HCT116 (cell line): ENCODE measurements at regions not wholly inside any gene's neighbourhood (a gene's known extent, or its start where the extent isn't known, plus 50 kb on each side); places are given as distances from the start of the nearest gene placed in this dataset.

Source experiments
- ATAC-seq: fragments of 200-7000 bp; cut with Tn5 transposase; 2 replicates; pipeline ENCODE4 v1.9.1; 2020; ENCODE audit warnings: mild to moderate bottlenecking, moderate library complexity
- BruUV-seq: library from RNA; stranded (reverse); fragments of 400-500 nt; replicated peaks from 2 replicates; lab custom pipeline; 2021; lab: Mats Ljungman, UMichigan
- CTCF ChIA-PET: fragments of 300-600 bp; sonication (Branson Sonifier 250); formaldehyde crosslinking; loops from one replicate; lab custom pipeline; 2021; ENCODE audit warnings: antibody characterized with exemption; lab: Charles Lee
- POLR2A ChIA-PET: fragments of 300-600, 350-600 bp; sonication (Branson Sonifier 250); formaldehyde crosslinking; loops from one replicate; lab custom pipeline; 2021; ENCODE audit warnings: antibody characterized with exemption; lab: Charles Lee
- RAD21 ChIA-PET, 2 experiments: fragments of 300-600 bp; sonication (Branson Sonifier 250); formaldehyde crosslinking; loops; one replicate each; lab custom pipeline; 2023; ENCODE audit warnings: low total read pairs in 2 of 2; ENCODE audit not compliant: uncharacterized antibody in 2 of 2, unreplicated experiment in 2 of 2, low non-redundant PET in 1 of 2; lab: Charles Lee
- DNase-seq: peaks from one replicate; pipeline ENCODE4 v3.0.0-alpha.2; 2010; ENCODE audit warnings: low read depth, low spot score
- H2AFZ ChIP-seq: fragments of 200-600 bp; shearing (Covaris generic), sonication (generic); 2 replicates; pipeline ENCODE4 v1.6.1; 2017; ENCODE audit warnings: low read depth, mixed run types, mixed read lengths, antibody characterized with exemption, low read length; ENCODE audit not compliant: poor library complexity, severe bottlenecking
- H3K27ac ChIP-seq: 2 replicates; pipeline ENCODE4 v1.5.1; 2012; ENCODE audit warnings: low read depth, low read length
- H3K27me3 ChIP-seq: fragments of 200-600 bp; sonication (generic); 2 replicates; pipeline ENCODE4 v1.6.1; 2016; ENCODE audit warnings: mixed run types, low read length, mixed read lengths; ENCODE audit not compliant: insufficient read depth
- H3K36me3 ChIP-seq, 2 experiments: fragments of 200-500 bp in 1 of 2; fragments of 200-600 bp in 1 of 2; sonication (Bioruptor generic) in 1 of 2; sonication (generic) in 1 of 2; 2 replicates each; pipeline versions ENCODE4 v1.5.1 to v1.6.1; 2014 to 2016; ENCODE audit warnings: low read length in 2 of 2, inconsistent platforms in 1 of 2, mixed read lengths in 1 of 2, mixed run types in 1 of 2; ENCODE audit not compliant: insufficient read depth in 2 of 2, control insufficient read depth in 1 of 2
- H3K4me1 ChIP-seq, 2 experiments: fragments of 200-600 bp in 1 of 2; sonication (generic) in 1 of 2; 2 replicates each; pipeline versions ENCODE4 v1.5.1 to v1.6.1; 2012 to 2017; ENCODE audit warnings: low read length in 2 of 2, inconsistent platforms in 1 of 2, mild to moderate bottlenecking in 1 of 2, mixed read lengths in 1 of 2, mixed run types in 1 of 2, moderate library complexity in 1 of 2; ENCODE audit not compliant: insufficient read depth in 2 of 2, control insufficient read depth in 1 of 2
- H3K4me2 ChIP-seq: fragments of 200-600 bp; sonication (generic); 2 replicates; pipeline ENCODE4 v1.6.1; 2017; ENCODE audit warnings: mixed run types, low read length, mixed read lengths
- H3K4me3 ChIP-seq, 2 experiments: fragments of 200-600 bp in 1 of 2; sonication (generic) in 1 of 2; replicated peaks in 1 of 2; 2 replicates each; pipeline ENCODE4 v1.5.1; 2011 to 2016; ENCODE audit warnings: low read length in 2 of 2, control low read depth in 1 of 2, low read depth in 1 of 2, mild to moderate bottlenecking in 1 of 2, mixed read lengths in 1 of 2, mixed run types in 1 of 2
- H3K79me2 ChIP-seq: fragments of 200-600 bp; sonication (generic); 2 replicates; pipeline ENCODE4 v1.6.1; 2017; ENCODE audit warnings: mild to moderate bottlenecking, mixed run types, low read length, moderate library complexity, mixed read lengths; ENCODE audit not compliant: insufficient read depth
- H3K9ac ChIP-seq: fragments of 200-600 bp; sonication (generic); 2 replicates; pipeline ENCODE4 v1.6.1; 2016; ENCODE audit warnings: low read length, mixed read lengths
- H3K9me2 ChIP-seq: fragments of 200-600 bp; sonication (generic), shearing (Covaris generic); 2 replicates; pipeline ENCODE4 v1.6.1; 2017; ENCODE audit warnings: mixed run types, mild to moderate bottlenecking, moderate library complexity; ENCODE audit not compliant: insufficient read depth
- H3K9me3 ChIP-seq, 2 experiments: fragments of 200-500 bp in 1 of 2; fragments of 200-600 bp in 1 of 2; sonication (Bioruptor generic) in 1 of 2; sonication (generic) in 1 of 2; 2 replicates each; pipeline ENCODE4 v1.6.1; 2014 to 2017; ENCODE audit warnings: low read length in 2 of 2, mixed read lengths in 2 of 2, inconsistent platforms in 1 of 2, low read depth in 1 of 2, mild to moderate bottlenecking in 1 of 2, mixed run types in 1 of 2, moderate library complexity in 1 of 2; ENCODE audit not compliant: control insufficient read depth in 1 of 2, insufficient read depth in 1 of 2
- H4K20me1 ChIP-seq: fragments of 200-600 bp; sonication (generic), shearing (Covaris generic); 2 replicates; pipeline ENCODE4 v1.6.1; 2017; ENCODE audit warnings: mixed run types, mild to moderate bottlenecking, moderate library complexity; ENCODE audit not compliant: insufficient read depth
- CEBPB ChIP-seq: IDR thresholded peaks from 2 replicates; pipeline ENCODE4 v1.6.1; 2012; ENCODE audit warnings: low read depth
- EGR1 ChIP-seq: IDR thresholded peaks from 2 replicates; pipeline ENCODE4 v1.6.1; 2012; ENCODE audit warnings: low read depth
- ELF1 ChIP-seq: IDR thresholded peaks from 2 replicates; pipeline ENCODE4 v1.6.1; 2012; ENCODE audit warnings: low read depth, borderline replicate concordance
- JUND ChIP-seq: IDR thresholded peaks from 2 replicates; pipeline ENCODE4 v1.6.1; 2012
- POLR2AphosphoS5 ChIP-seq: IDR thresholded peaks from 2 replicates; pipeline ENCODE4 v1.6.1; 2011; ENCODE audit warnings: mild to moderate bottlenecking, low read depth, low read length, moderate library complexity
- RAD21 ChIP-seq: IDR thresholded peaks from 2 replicates; pipeline ENCODE4 v1.6.1; 2012; ENCODE audit warnings: low read depth, mild to moderate bottlenecking
- ZFX ChIP-seq: fragments of 450-650 bp; IDR thresholded peaks from 2 replicates; pipeline ENCODE4 v1.6.1; 2017
- intact Hi-C: fragments of 100-400 bp; cut with micrococcal nuclease; formaldehyde crosslinking; loops from 2 replicates; pipeline ENCODE4 v1.10.0; 2022
- TF ChIP-seq, protein P1 (sequence below): IDR thresholded peaks from 2 replicates; pipeline ENCODE4 v1.6.1; 2012; ENCODE audit warnings: low read depth
- TF ChIP-seq, protein P2 (sequence below): IDR thresholded peaks from 2 replicates; pipeline ENCODE4 v1.6.1; 2011; ENCODE audit warnings: mild to moderate bottlenecking, low read length, moderate library complexity; ENCODE audit not compliant: insufficient replicate concordance; ENCODE audit errors: extremely low read depth
- TF ChIP-seq, protein P3 (sequence below): IDR thresholded peaks from 2 replicates; pipeline ENCODE4 v1.6.1; 2012
- TF ChIP-seq, protein P4 (sequence below), 3 experiments: fragments of 200-600 bp in 1 of 3; sonication (generic) in 1 of 3; IDR thresholded peaks in 2 of 3; conservative IDR thresholded peaks in 1 of 3; 2 replicates each; pipeline ENCODE4 v1.5.1; 2012 to 2017; ENCODE audit warnings: low read depth in 2 of 3, low read length in 2 of 3, antibody characterized with exemption in 1 of 3, borderline replicate concordance in 1 of 3, control low read depth in 1 of 3, mild to moderate bottlenecking in 1 of 3, mixed read lengths in 1 of 3, mixed run types in 1 of 3, moderate library complexity in 1 of 3; ENCODE audit not compliant: insufficient read depth in 1 of 3
- TF ChIP-seq, protein P5 (sequence below): IDR thresholded peaks from 2 replicates; pipeline ENCODE4 v1.6.1; 2012

DNA sequence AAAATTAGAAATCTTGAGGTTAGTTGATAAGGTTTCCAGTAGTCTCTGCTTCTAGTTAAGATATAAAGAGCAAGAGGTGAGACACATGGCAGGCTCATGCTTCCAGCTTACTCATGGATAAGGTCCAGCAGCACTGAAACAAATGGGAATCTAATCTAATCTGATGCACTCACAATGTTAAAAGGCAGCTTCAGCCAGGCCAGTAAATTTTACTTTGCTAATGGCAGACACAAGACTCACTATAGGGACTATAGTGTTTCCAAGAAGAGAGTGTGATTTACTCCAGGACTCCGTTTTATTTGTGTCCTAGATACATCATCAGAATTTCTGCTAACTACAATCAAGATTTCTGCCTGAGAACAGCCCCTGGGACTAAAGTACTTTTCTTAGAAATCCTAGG is 324.8 kb downstream of the SMOC2 start (continued):
- TF ChIP-seq, protein P1, sequence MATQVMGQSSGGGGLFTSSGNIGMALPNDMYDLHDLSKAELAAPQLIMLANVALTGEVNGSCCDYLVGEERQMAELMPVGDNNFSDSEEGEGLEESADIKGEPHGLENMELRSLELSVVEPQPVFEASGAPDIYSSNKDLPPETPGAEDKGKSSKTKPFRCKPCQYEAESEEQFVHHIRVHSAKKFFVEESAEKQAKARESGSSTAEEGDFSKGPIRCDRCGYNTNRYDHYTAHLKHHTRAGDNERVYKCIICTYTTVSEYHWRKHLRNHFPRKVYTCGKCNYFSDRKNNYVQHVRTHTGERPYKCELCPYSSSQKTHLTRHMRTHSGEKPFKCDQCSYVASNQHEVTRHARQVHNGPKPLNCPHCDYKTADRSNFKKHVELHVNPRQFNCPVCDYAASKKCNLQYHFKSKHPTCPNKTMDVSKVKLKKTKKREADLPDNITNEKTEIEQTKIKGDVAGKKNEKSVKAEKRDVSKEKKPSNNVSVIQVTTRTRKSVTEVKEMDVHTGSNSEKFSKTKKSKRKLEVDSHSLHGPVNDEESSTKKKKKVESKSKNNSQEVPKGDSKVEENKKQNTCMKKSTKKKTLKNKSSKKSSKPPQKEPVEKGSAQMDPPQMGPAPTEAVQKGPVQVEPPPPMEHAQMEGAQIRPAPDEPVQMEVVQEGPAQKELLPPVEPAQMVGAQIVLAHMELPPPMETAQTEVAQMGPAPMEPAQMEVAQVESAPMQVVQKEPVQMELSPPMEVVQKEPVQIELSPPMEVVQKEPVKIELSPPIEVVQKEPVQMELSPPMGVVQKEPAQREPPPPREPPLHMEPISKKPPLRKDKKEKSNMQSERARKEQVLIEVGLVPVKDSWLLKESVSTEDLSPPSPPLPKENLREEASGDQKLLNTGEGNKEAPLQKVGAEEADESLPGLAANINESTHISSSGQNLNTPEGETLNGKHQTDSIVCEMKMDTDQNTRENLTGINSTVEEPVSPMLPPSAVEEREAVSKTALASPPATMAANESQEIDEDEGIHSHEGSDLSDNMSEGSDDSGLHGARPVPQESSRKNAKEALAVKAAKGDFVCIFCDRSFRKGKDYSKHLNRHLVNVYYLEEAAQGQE, result no peak
- TF ChIP-seq, protein P2, sequence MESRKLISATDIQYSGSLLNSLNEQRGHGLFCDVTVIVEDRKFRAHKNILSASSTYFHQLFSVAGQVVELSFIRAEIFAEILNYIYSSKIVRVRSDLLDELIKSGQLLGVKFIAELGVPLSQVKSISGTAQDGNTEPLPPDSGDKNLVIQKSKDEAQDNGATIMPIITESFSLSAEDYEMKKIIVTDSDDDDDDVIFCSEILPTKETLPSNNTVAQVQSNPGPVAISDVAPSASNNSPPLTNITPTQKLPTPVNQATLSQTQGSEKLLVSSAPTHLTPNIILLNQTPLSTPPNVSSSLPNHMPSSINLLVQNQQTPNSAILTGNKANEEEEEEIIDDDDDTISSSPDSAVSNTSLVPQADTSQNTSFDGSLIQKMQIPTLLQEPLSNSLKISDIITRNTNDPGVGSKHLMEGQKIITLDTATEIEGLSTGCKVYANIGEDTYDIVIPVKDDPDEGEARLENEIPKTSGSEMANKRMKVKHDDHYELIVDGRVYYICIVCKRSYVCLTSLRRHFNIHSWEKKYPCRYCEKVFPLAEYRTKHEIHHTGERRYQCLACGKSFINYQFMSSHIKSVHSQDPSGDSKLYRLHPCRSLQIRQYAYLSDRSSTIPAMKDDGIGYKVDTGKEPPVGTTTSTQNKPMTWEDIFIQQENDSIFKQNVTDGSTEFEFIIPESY, result no peak
- TF ChIP-seq POLR2AphosphoS5, result no peak

DNA sequence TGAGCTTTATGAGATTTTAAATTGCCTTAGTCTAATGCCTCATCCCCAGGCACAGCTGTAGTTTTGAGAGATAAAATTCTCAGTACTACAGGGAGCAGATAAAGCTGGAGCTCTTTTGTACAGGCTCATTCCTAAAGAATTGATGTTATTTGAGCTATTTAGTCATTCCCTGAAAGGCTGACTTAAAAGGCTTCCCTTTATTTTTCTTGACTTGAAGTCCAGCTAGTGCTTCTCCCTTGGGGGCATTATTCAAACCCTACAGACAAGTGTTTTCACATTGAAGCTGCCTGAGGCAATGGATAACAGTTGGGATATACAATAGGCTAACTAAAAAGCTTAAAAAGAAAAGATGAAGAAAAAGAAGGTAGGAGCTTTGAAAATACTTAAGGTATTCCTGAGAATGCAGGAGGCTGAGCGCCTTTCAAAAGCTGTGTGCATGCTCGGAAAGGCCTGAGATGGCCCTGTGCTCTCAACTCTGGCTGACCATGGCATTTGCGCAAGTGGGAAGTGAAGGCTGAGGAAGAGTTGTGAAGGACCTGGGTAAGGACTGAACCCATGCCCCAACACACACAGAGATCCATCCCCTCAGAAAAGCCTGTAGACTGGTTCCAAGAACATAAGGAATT is 315.1 kb downstream of the SMOC2 start:
- RAD21 ChIA-PET, result no interaction called here
- Histone ChIP-seq H3K9me3 (no peaks in the 10 kb centered on the region), H4K20me1 (no peaks in the 10 kb centered on the region), H3K9ac (no peak overlapping the region), H3K36me3 (no peaks in the 10 kb centered on the region), H3K9me2 (no peaks in the 10 kb centered on the region), H3K27me3 (no peaks in the 10 kb centered on the region), H3K4me1 (no peaks in the 10 kb centered on the region), H2AFZ (no peak overlapping the region), H3K4me2 (no peak overlapping the region), H3K27ac (no peak overlapping the region), H3K4me3 (no peak overlapping the region), H3K79me2 (no peaks in the 10 kb centered on the region)
- ATAC-seq (no peak), DNase-seq (no peak)
- BruUV-seq, result no TSS peak
- TF ChIP-seq, protein P3, sequence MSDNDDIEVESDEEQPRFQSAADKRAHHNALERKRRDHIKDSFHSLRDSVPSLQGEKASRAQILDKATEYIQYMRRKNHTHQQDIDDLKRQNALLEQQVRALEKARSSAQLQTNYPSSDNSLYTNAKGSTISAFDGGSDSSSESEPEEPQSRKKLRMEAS, result no peak
- TF ChIP-seq, protein P4, sequence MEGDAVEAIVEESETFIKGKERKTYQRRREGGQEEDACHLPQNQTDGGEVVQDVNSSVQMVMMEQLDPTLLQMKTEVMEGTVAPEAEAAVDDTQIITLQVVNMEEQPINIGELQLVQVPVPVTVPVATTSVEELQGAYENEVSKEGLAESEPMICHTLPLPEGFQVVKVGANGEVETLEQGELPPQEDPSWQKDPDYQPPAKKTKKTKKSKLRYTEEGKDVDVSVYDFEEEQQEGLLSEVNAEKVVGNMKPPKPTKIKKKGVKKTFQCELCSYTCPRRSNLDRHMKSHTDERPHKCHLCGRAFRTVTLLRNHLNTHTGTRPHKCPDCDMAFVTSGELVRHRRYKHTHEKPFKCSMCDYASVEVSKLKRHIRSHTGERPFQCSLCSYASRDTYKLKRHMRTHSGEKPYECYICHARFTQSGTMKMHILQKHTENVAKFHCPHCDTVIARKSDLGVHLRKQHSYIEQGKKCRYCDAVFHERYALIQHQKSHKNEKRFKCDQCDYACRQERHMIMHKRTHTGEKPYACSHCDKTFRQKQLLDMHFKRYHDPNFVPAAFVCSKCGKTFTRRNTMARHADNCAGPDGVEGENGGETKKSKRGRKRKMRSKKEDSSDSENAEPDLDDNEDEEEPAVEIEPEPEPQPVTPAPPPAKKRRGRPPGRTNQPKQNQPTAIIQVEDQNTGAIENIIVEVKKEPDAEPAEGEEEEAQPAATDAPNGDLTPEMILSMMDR (IDR thresholded peaks at IDR 0.05 in 2 of 3, conservative IDR thresholded peaks at IDR 0.05 in 1 of 3; ENCODE audit: borderline replicate concordance in 1 of 3, insufficient read depth in 1 of 3, low read depth in 2 of 3, low read length in 2 of 3), result no peak
- TF ChIP-seq JUND, result no peak
- TF ChIP-seq CEBPB, result no peak
- TF ChIP-seq, protein P5, sequence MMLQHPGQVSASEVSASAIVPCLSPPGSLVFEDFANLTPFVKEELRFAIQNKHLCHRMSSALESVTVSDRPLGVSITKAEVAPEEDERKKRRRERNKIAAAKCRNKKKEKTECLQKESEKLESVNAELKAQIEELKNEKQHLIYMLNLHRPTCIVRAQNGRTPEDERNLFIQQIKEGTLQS, result no peak
- no peak for TF ChIP-seq POLR2AphosphoS5
- TF ChIP-seq ELF1, result no peak
- TF ChIP-seq EGR1, result no peak
- TF ChIP-seq RAD21, result no peak
- TF ChIP-seq ZFX, result no peak
- CTCF ChIA-PET, result no interaction called here
- POLR2A ChIA-PET, result no interaction called here
- intact Hi-C loops, result no loop called here
